GM03348 (cell line): ENCODE measurements at regions not wholly inside any gene's neighbourhood (a gene's known extent, or its start where the extent isn't known, plus 50 kb on each side); places are given as distances from the start of the nearest gene placed in this dataset.
A peak's percentile ranks its signal among the peaks of the same experiment; 100 is the strongest.
"Not testable (repeated sequence)": the region's sequence is repeated elsewhere in the genome, so short reads cannot be mapped to it uniquely, and the experiment has no call there.

Experiments used
- DNase-seq: peaks from one replicate; pipeline ENCODE4 v3.0.0; 2012; ENCODE audit warnings: low spot score

- DNase-seq, result peak; percentile 7
These were observed 1415.6 kb upstream of the PCDH7 start for GRCh38 chr4:29304595-29304994.

GRCh38 chr4:29307256-29307655 is 1412.9 kb upstream of the PCDH7 start:
- DNase-seq, result no peak

- no peak for DNase-seq
These were observed 1412.4 kb upstream of the PCDH7 start for GRCh38 chr4:29307755-29308154.

- peak; percentile 10 for DNase-seq
These were observed 1411.1 kb upstream of the PCDH7 start for GRCh38 chr4:29309050-29309449.

GRCh38 chr4:29310252-29310651 is 1409.9 kb upstream of the PCDH7 start:
- DNase-seq, result peak; percentile 2

- DNase-seq, result peak; percentile 9
These were observed 1408.9 kb upstream of the PCDH7 start for GRCh38 chr4:29311247-29311646.

- no peak for DNase-seq
These were observed 1400.4 kb upstream of the PCDH7 start for GRCh38 chr4:29319663-29320340.

- DNase-seq, result no peak
These were observed 1399.1 kb upstream of the PCDH7 start for GRCh38 chr4:29320947-29321620.

GRCh38 chr4:29326004-29326403 is 1394.2 kb upstream of the PCDH7 start:
- DNase-seq, result no peak

- DNase-seq, result no peak
These were observed 1393.4 kb upstream of the PCDH7 start for GRCh38 chr4:29326816-29327215.

- DNase-seq, result no peak
These were observed 1383.3 kb upstream of the PCDH7 start for GRCh38 chr4:29336861-29337260.

GRCh38 chr4:29372971-29373370 is 1347.2 kb upstream of the PCDH7 start:
- no peak for DNase-seq

GRCh38 chr4:29375716-29376115 is 1344.5 kb upstream of the PCDH7 start:
- no peak for DNase-seq

- not testable (repeated sequence) for DNase-seq
These were observed 1341.9 kb upstream of the PCDH7 start for GRCh38 chr4:29378237-29378636.

GRCh38 chr4:29390921-29391320 is 1329.2 kb upstream of the PCDH7 start:
- no peak for DNase-seq

- DNase-seq, result peak; percentile 6
These were observed 1315.1 kb upstream of the PCDH7 start for GRCh38 chr4:29405116-29405515.

- no peak for DNase-seq
These were observed 1304.4 kb upstream of the PCDH7 start for GRCh38 chr4:29415771-29416170.

GRCh38 chr4:29423836-29424721 is 1296.1 kb upstream of the PCDH7 start:
- peak; percentile 71 for DNase-seq

- DNase-seq, result no peak
These were observed 1266.8 kb upstream of the PCDH7 start for GRCh38 chr4:29453303-29453820.

- DNase-seq, result no peak
These were observed 1260.2 kb upstream of the PCDH7 start for GRCh38 chr4:29459926-29460325.

- DNase-seq, result peak; percentile 8
These were observed 1253.0 kb upstream of the PCDH7 start for GRCh38 chr4:29467044-29467717.
